ENCODE measurements at regions not wholly inside any gene's neighbourhood (a gene's known extent, or its start where the extent isn't known, plus 50 kb on each side); places are given as distances from the start of the nearest gene placed in this dataset.

DNA sequence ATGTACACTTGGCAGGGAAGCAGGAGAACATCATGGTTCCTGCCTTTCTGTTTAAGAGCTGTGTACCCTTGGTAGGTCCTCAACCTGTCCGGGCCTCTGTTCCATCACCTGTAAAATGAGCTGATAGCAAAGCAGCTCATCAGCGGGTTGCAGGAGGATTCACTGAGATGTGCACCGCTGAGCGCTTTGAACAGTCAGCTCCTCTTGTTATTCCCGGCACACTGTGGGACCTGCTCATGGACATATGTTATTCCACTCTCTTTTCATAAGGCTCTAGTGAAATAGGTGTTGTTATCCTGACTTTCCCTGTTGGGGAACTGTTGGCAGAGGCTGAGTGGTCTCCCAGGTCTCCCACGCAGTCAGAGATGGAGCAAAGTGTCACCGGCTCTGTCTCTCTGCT, 497.5 kb upstream of the ZMIZ1 start:
- TF ChIP-seq, protein P1, sequence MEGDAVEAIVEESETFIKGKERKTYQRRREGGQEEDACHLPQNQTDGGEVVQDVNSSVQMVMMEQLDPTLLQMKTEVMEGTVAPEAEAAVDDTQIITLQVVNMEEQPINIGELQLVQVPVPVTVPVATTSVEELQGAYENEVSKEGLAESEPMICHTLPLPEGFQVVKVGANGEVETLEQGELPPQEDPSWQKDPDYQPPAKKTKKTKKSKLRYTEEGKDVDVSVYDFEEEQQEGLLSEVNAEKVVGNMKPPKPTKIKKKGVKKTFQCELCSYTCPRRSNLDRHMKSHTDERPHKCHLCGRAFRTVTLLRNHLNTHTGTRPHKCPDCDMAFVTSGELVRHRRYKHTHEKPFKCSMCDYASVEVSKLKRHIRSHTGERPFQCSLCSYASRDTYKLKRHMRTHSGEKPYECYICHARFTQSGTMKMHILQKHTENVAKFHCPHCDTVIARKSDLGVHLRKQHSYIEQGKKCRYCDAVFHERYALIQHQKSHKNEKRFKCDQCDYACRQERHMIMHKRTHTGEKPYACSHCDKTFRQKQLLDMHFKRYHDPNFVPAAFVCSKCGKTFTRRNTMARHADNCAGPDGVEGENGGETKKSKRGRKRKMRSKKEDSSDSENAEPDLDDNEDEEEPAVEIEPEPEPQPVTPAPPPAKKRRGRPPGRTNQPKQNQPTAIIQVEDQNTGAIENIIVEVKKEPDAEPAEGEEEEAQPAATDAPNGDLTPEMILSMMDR (IDR thresholded peaks at IDR 0.05; ENCODE audit: insufficient read depth, low read length, poor library complexity, severe bottlenecking) = no peak
- no peaks in the 10 kb centered on the region for H3K27me3 ChIP-seq (ENCODE audit: control insufficient read depth, insufficient read depth, low read length)
- no peak for DNase-seq (ENCODE audit: low read depth)
- H3K36me3 ChIP-seq (ENCODE audit: control insufficient read depth, insufficient read depth, low read length) = no peaks in the 10 kb centered on the region
- no peak overlapping the region for H3K4me3 ChIP-seq (ENCODE audit: low read depth, low read length)

DNA sequence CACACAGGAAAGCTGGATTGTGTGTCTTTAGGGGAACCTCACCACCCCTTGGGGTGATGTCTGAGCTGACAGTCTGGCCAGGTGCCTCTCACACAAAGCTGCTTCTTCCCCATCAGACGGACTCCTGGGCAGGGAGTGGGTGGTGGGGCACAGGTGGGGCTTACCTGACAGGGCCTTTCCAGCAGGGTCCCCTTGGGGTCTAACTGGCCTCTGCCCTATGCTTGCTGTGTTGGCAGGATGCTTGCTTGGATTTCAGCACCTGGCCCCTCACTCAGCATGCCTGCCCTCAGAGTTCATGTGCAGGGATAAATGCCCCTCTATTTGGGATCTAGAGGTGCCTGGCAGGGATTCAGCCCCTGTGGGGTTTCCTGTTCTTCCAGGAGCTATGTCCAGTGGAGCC, 496.9 kb upstream of the ZMIZ1 start:
- Histone ChIP-seq H3K27me3 (ENCODE audit: control insufficient read depth, insufficient read depth, low read length) (no peaks in the 10 kb centered on the region), H3K4me3 (ENCODE audit: low read depth, low read length) (no peak overlapping the region), H3K36me3 (ENCODE audit: control insufficient read depth, insufficient read depth, low read length) (no peaks in the 10 kb centered on the region)
- DNase-seq (ENCODE audit: low read depth) = no peak
- TF ChIP-seq, protein P1 (IDR thresholded peaks at IDR 0.05; ENCODE audit: insufficient read depth, low read length, poor library complexity, severe bottlenecking) = no peak

DNA sequence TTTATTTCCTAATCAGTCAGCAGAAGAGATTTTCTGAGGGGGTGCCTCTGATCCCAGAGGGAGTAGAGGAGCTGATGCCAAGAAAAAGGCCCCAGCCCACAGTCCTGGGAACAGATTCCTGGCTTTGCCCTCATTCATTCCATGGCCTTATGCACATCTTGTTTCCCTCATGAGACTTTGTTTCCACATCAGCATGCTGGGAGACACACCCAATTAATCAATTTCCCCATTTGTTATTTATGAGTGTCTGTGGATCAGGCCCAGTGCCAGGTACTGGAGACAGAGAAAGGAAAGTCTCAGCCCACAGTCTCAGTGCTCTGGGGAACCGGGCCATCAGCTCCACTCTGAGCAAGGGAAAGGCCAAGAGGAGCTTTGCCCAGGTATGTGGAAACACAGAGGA, 496.2 kb upstream of the ZMIZ1 start:
- H3K27me3 ChIP-seq (ENCODE audit: control insufficient read depth, insufficient read depth, low read length) = no peaks in the 10 kb centered on the region
- H3K4me3 ChIP-seq (ENCODE audit: low read depth, low read length) = no peak overlapping the region
- DNase-seq (ENCODE audit: low read depth) = no peak
- H3K36me3 ChIP-seq (ENCODE audit: control insufficient read depth, insufficient read depth, low read length) = no peaks in the 10 kb centered on the region
- TF ChIP-seq, protein P1 (IDR thresholded peaks at IDR 0.05; ENCODE audit: insufficient read depth, low read length, poor library complexity, severe bottlenecking) = no peak

DNA sequence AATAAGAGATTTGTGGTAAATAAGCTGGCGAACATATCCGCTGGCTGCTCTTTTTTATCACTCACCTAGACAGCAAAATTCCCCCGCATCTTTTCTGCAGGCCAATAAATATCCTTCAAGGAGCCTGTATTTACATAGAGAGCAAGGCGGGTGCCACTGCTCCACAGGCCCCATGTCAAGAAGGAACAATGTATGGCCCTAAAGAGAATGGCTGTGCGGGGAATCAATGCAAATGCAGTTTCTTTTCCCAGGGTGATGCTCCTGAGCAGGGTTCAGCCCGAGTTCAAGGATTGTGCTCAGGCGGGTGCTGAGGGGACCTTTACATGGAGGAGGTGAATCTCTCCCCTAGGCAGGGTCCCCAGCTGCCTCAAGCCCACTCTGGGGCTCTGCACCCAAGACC, 494.2 kb upstream of the ZMIZ1 start:
- DNase-seq (ENCODE audit: low read depth) = no peak
- Histone ChIP-seq H3K27me3 (ENCODE audit: control insufficient read depth, insufficient read depth, low read length) (no peaks in the 10 kb centered on the region), H3K4me3 (ENCODE audit: low read depth, low read length) (no peak overlapping the region), H3K36me3 (ENCODE audit: control insufficient read depth, insufficient read depth, low read length) (no peaks in the 10 kb centered on the region)
- TF ChIP-seq, protein P1 (IDR thresholded peaks at IDR 0.05; ENCODE audit: insufficient read depth, low read length, poor library complexity, severe bottlenecking) = no peak

DNA sequence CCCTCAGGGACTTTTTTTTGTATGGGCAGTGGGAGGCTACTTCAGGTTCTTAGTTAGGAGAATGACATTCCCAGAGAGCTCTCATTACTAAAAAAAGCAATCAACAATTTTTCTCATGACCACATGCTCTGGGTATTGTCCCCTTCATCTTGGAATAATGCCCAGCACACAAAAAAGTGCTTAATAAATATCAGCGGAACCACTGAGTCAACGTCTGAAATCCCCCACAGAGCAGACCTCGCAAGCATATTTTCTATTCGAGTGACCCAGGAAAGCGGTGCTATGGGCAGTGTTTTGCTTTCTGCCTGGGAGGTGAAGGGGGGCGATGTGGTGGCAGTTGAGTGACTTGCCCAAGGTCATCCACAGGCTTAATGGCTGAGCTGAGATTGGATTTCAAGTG, 493.4 kb upstream of the ZMIZ1 start:
- DNase-seq (ENCODE audit: low read depth) = no peak
- no peaks in the 10 kb centered on the region for H3K27me3 ChIP-seq (ENCODE audit: control insufficient read depth, insufficient read depth, low read length)
- H3K36me3 ChIP-seq (ENCODE audit: control insufficient read depth, insufficient read depth, low read length) = no peaks in the 10 kb centered on the region
- no peak overlapping the region for H3K4me3 ChIP-seq (ENCODE audit: low read depth, low read length)
- TF ChIP-seq, protein P1 (IDR thresholded peaks at IDR 0.05; ENCODE audit: insufficient read depth, low read length, poor library complexity, severe bottlenecking) = no peak

DNA sequence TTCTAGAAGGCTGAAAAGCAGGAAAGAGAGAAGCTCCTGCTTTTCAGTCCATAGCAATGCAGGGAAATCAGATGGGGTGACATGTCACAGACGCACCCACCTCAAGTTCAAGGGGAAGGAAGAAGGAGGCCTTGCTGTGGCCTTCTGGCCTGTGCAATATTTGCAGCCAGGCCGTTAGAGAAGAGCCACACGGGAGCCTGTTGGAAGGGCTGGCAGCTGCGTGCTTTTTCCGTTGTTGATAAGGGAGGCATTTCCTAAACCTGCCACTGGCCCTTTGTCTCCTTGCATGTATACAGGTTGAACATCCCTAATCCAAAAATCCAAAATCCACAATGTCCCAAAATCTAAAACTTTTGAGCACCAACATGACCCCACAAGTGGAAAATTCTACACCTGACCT, 492.5 kb upstream of the ZMIZ1 start:
- DNase-seq (ENCODE audit: low read depth) = no peak
- Histone ChIP-seq H3K27me3 (ENCODE audit: control insufficient read depth, insufficient read depth, low read length) (no peaks in the 10 kb centered on the region), H3K4me3 (ENCODE audit: low read depth, low read length) (no peak overlapping the region), H3K36me3 (ENCODE audit: control insufficient read depth, insufficient read depth, low read length) (no peaks in the 10 kb centered on the region)
- TF ChIP-seq, protein P1 (IDR thresholded peaks at IDR 0.05; ENCODE audit: insufficient read depth, low read length, poor library complexity, severe bottlenecking) = no peak
